Fibroblast of the aortic adventitia (primary cell): ENCODE measurements at regions not wholly inside any gene's neighbourhood (a gene's known extent, or its start where the extent isn't known, plus 50 kb on each side); places are given as distances from the start of the nearest gene placed in this dataset.

ENCODE experiments used
- DNase-seq: peaks from one replicate; pipeline ENCODE4 v3.0.0-alpha.2; 2010; ENCODE audit warnings: low read depth
- H3K4me3 ChIP-seq: 2 replicates; pipeline ENCODE4 v1.5.1; 2011; ENCODE audit warnings: low read depth, mild to moderate bottlenecking, control low read depth, low read length, moderate library complexity
- CTCF ChIP-seq: IDR thresholded peaks from 2 replicates; pipeline ENCODE4 v1.5.1; 2011; ENCODE audit warnings: mild to moderate bottlenecking, low read length, control low read depth, inconsistent platforms; ENCODE audit not compliant: insufficient read depth

- DNase-seq: no peak
- no peak for TF ChIP-seq CTCF
- no peak overlapping the region for H3K4me3 ChIP-seq
These were observed 90.6 kb upstream of the ST6GAL2 start for GRCh38 chr2:106976548-106976947.

- no peak for TF ChIP-seq CTCF
- peak; percentile 66 for DNase-seq
These were observed 91.8 kb upstream of the ST6GAL2 start for GRCh38 chr2:106977717-106978116.

GRCh38 chr2:106978647-106979046, 92.7 kb upstream of the ST6GAL2 start:
- no peak for DNase-seq
- no peak for TF ChIP-seq CTCF
- no peak overlapping the region for H3K4me3 ChIP-seq

More at GRCh38 chr2:106977717-106978116, 91.8 kb upstream of the ST6GAL2 start:
- H3K4me3 ChIP-seq: no peak overlapping the region

- TF ChIP-seq CTCF: no peak
- H3K4me3 ChIP-seq: no peak overlapping the region
- DNase-seq: no peak
These were observed 95.5 kb upstream of the ST6GAL2 start for GRCh38 chr2:106981491-106981890.

- peak; percentile 52 for DNase-seq
- H3K4me3 ChIP-seq: no peak overlapping the region
- no peak for TF ChIP-seq CTCF
These were observed 96.4 kb upstream of the ST6GAL2 start for GRCh38 chr2:106982350-106982749.

GRCh38 chr2:106983305-106983704, 97.3 kb upstream of the ST6GAL2 start:
- DNase-seq: no peak
- no peak overlapping the region for H3K4me3 ChIP-seq
- TF ChIP-seq CTCF: no peak

GRCh38 chr2:106988361-106988760, 102.4 kb upstream of the ST6GAL2 start:
- no peak for DNase-seq
- TF ChIP-seq CTCF: no peak

More at GRCh38 chr2:106988361-106988760, 102.4 kb upstream of the ST6GAL2 start:
- H3K4me3 ChIP-seq: no peak overlapping the region
